GM23248 (cell line): ENCODE measurements at regions not wholly inside any gene's neighbourhood (a gene's known extent, or its start where the extent isn't known, plus 50 kb on each side); places are given as distances from the start of the nearest gene placed in this dataset.

Experiments
- EZH2 ChIP-seq: fragments of 200-600 bp; sonication (generic); IDR thresholded peaks from 2 replicates; pipeline ENCODE4 v1.6.1; 2018; ENCODE audit warnings: antibody characterized with exemption, mild to moderate bottlenecking; ENCODE audit not compliant: insufficient read depth, poor library complexity, severe bottlenecking
- EZH2phosphoT487 ChIP-seq: fragments of 200-600 bp; sonication (generic); IDR thresholded peaks from 2 replicates; pipeline ENCODE4 v1.6.1; 2018; ENCODE audit warnings: antibody characterized with exemption, moderate library complexity, mild to moderate bottlenecking, low read depth; ENCODE audit not compliant: insufficient read depth

DNA sequence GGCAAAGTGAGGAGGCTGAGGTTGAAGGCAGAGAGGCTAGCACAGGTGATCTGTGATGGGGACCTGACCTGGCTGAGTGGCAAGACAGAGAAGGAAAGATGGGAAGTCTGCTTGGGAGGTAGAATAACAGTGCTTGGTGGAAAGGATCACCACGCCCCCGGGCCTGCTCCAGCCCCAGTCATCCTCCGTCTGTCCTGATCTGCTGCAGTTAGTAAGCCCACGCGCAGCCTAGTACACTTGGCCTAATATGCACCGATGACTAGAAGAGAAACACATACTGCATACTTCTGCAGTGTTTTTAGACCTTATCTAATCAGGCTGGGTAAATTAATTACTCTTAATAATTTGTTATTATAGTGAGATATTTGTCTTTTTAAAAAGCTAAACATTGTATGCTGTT is 103.7 kb upstream of the KLF3 start:
- TF ChIP-seq EZH2: no peak
- TF ChIP-seq EZH2phosphoT487: no peak
